HG02763 (cell line): ENCODE measurements at regions not wholly inside any gene's neighbourhood (a gene's known extent, or its start where the extent isn't known, plus 50 kb on each side); places are given as distances from the start of the nearest gene placed in this dataset.
"Not testable (repeated sequence)": the region's sequence is repeated elsewhere in the genome, so short reads cannot be mapped to it uniquely, and the experiment has no call there.

Experiments used
- ATAC-seq: cut with Tn5 transposase; IDR thresholded peaks from one replicate; pipeline ENCODE4 v1.9.1; 2021; ENCODE audit warnings: mild to moderate bottlenecking, moderate library complexity; ENCODE audit not compliant: unreplicated experiment

- no peak for ATAC-seq
Measured at GRCh38 chr18:39340418-39340817, 1774.8 kb upstream of the CELF4 start.

GRCh38 chr18:39329496-39330275 is 1764.1 kb upstream of the CELF4 start:
- no peak for ATAC-seq

- ATAC-seq: no peak
Measured at GRCh38 chr18:39326772-39327171, 1761.2 kb upstream of the CELF4 start.

GRCh38 chr18:39325973-39326372 is 1760.4 kb upstream of the CELF4 start:
- no peak for ATAC-seq

- no peak for ATAC-seq
Measured at GRCh38 chr18:39319141-39319540, 1753.5 kb upstream of the CELF4 start.

- no peak for ATAC-seq
Measured at GRCh38 chr18:39318462-39318861, 1752.9 kb upstream of the CELF4 start.

- no peak for ATAC-seq
Measured at GRCh38 chr18:39318008-39318407, 1752.4 kb upstream of the CELF4 start.

GRCh38 chr18:39314595-39314994 is 1749.0 kb upstream of the CELF4 start:
- ATAC-seq: no peak

GRCh38 chr18:39313992-39314391 is 1748.4 kb upstream of the CELF4 start:
- no peak for ATAC-seq

GRCh38 chr18:39311111-39311712 is 1745.6 kb upstream of the CELF4 start:
- no peak for ATAC-seq

- ATAC-seq: not testable (repeated sequence)
Measured at GRCh38 chr18:39308931-39309521, 1743.4 kb upstream of the CELF4 start.

GRCh38 chr18:39305766-39306165 is 1740.2 kb upstream of the CELF4 start:
- ATAC-seq: no peak

GRCh38 chr18:39302481-39302880 is 1736.9 kb upstream of the CELF4 start:
- ATAC-seq: no peak

GRCh38 chr18:39299152-39299551 is 1733.6 kb upstream of the CELF4 start:
- no peak for ATAC-seq

GRCh38 chr18:39297225-39297624 is 1731.6 kb upstream of the CELF4 start:
- ATAC-seq: no peak

GRCh38 chr18:39296293-39296888 is 1730.8 kb upstream of the CELF4 start:
- no peak for ATAC-seq

- ATAC-seq: no peak
Measured at GRCh38 chr18:39276764-39277163, 1711.2 kb upstream of the CELF4 start.

GRCh38 chr18:39274535-39274934 is 1708.9 kb upstream of the CELF4 start:
- ATAC-seq: no peak

GRCh38 chr18:39272230-39272629 is 1706.6 kb upstream of the CELF4 start:
- no peak for ATAC-seq

GRCh38 chr18:39271654-39272053 is 1706.1 kb upstream of the CELF4 start:
- ATAC-seq: no peak

- no peak for ATAC-seq
Measured at GRCh38 chr18:39260565-39260964, 1695.0 kb upstream of the CELF4 start.

GRCh38 chr18:39259736-39260135 is 1694.1 kb upstream of the CELF4 start:
- ATAC-seq: no peak
